Sigmoid colon (tissue), 4 donors: ENCODE measurements at regions not wholly inside any gene's neighbourhood (a gene's known extent, or its start where the extent isn't known, plus 50 kb on each side); places are given as distances from the start of the nearest gene placed in this dataset.

Experiments used
- CTCF ChIP-seq, 4 experiments: fragments of 450-650 bp in 3 of 4; fragments of 200-600 bp in 1 of 4; IDR thresholded peaks; one replicate each; pipeline ENCODE4 v1.5.1; 2016 to 2019; ENCODE audit warnings: antibody characterized with exemption in 4 of 4, mild to moderate bottlenecking in 3 of 4, moderate library complexity in 2 of 4
- EP300 ChIP-seq, 4 donors: sonication (generic); formaldehyde crosslinking; IDR thresholded peaks; one replicate each; pipeline ENCODE4 v1.6.1; 2017; ENCODE audit warnings: antibody characterized with exemption in 4 of 4
- POLR2A ChIP-seq, 2 donors: fragments of 450-650 bp; IDR thresholded peaks; one replicate each; pipeline ENCODE4 v1.6.1; 2016; ENCODE audit warnings: antibody characterized with exemption in 2 of 2, mild to moderate bottlenecking in 2 of 2, moderate library complexity in 2 of 2
- POLR2AphosphoS5 ChIP-seq, 4 donors: sonication (generic); formaldehyde crosslinking; IDR thresholded peaks; one replicate each; pipeline ENCODE4 v1.6.1; 2017; ENCODE audit warnings: antibody characterized with exemption in 4 of 4

DNA sequence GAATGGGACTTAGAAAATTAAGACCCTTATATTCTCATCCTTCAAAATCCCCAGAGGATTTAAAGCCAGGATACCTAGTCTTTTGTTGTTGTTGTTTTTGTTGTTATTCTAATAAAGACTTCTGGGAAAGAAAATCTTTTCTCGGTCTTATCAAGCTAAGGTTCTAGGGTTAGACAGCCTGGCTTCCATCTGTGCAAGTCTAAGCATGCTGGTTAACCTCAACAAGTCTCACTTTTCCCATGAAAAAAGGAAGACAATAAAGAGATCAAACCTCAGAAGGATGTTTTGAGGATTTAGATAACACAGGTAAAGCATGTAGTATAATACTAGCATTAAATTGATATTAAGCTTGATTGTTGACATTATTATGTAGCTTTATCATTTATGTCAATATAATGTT is 486.4 kb upstream of the SOX9 start:
- TF ChIP-seq CTCF (IDR thresholded peaks at IDR 0.05) (no peak), POLR2AphosphoS5 (IDR thresholded peaks at IDR 0.05) (no peak), EP300 (IDR thresholded peaks at IDR 0.05) (no peak), POLR2A (IDR thresholded peaks at IDR 0.05) (no peak)
